GM12891 (cell line): ENCODE measurements at regions not wholly inside any gene's neighbourhood (a gene's known extent, or its start where the extent isn't known, plus 50 kb on each side); places are given as distances from the start of the nearest gene placed in this dataset.

ENCODE experiments used
- DNase-seq: peaks from one replicate; pipeline ENCODE4 v3.0.0; 2011; ENCODE audit warnings: low spot score; ENCODE audit not compliant: insufficient read length
- FAIRE-seq: peaks from 2 replicates; lab custom pipeline; 2011; peaks lifted over from hg19 to GRCh38; lab: Jason Lieb, UNC
- PAX5 ChIP-seq: IDR thresholded peaks from 2 replicates; pipeline ENCODE4 v1.6.1; 2011; ENCODE audit warnings: low read length, moderate library complexity, mild to moderate bottlenecking; ENCODE audit not compliant: insufficient read depth, severe bottlenecking
- POLR2A ChIP-seq: IDR thresholded peaks from 2 replicates; pipeline ENCODE4 v1.6.1; 2011; ENCODE audit warnings: low read depth, low read length, control low read depth
- POLR2AphosphoS5 ChIP-seq: IDR thresholded peaks from 2 replicates; pipeline ENCODE4 v1.6.1; 2011; ENCODE audit warnings: low read depth, low read length, control low read depth
- POU2F2 ChIP-seq: IDR thresholded peaks from 2 replicates; pipeline ENCODE4 v1.6.1; 2011; ENCODE audit warnings: low read depth, mild to moderate bottlenecking, control low read depth, low read length, moderate library complexity
- SPI1 ChIP-seq: IDR thresholded peaks from 2 replicates; pipeline ENCODE4 v1.6.1; 2011; ENCODE audit warnings: low read depth, low read length, control low read depth
- TAF1 ChIP-seq: IDR thresholded peaks from 2 replicates; pipeline ENCODE4 v1.6.1; 2011; ENCODE audit warnings: low read depth, low read length, control low read depth

- TF ChIP-seq SPI1 (no peak), PAX5 (no peak), TAF1 (no peak), POU2F2 (no peak), POLR2A (no peak), POLR2AphosphoS5 (no peak)
- FAIRE-seq (no peak), DNase-seq (no peak)
Measured at GRCh38 chr4:14902342-14902741, 99.9 kb upstream of the CPEB2 start.

DNA sequence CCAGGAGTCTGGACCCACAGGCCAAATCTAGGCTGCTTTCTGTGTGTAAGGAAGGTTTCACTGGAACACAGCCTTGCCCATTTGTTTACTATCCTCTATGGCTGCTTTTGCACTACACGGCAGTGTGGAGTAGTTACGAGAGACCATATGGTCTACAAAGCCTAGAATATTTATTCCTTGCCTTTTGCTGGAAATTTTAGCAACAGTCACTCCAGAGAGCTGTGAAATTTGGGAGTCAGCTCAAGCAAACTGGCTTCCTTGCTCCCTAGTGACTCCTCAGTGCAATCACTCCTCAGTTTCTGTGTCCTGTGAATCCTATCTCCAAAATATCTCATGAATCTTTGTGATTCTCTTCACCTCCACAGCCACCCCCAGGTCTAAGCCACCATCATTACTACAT, 99.0 kb upstream of the CPEB2 start:
- FAIRE-seq = no peak

GRCh38 chr4:14906805-14907204, 95.5 kb upstream of the CPEB2 start:
- no peak for FAIRE-seq
- TF ChIP-seq POLR2AphosphoS5 = no peak
- TF ChIP-seq TAF1 = no peak
- TF ChIP-seq PAX5 = no peak
- no peak for TF ChIP-seq SPI1
- no peak for DNase-seq

More for the DNA sequence above, 99.0 kb upstream of the CPEB2 start:
- TF ChIP-seq POU2F2 (no peak), SPI1 (no peak), POLR2A (no peak), POLR2AphosphoS5 (no peak), PAX5 (no peak), TAF1 (no peak)
- DNase-seq = no peak

DNA sequence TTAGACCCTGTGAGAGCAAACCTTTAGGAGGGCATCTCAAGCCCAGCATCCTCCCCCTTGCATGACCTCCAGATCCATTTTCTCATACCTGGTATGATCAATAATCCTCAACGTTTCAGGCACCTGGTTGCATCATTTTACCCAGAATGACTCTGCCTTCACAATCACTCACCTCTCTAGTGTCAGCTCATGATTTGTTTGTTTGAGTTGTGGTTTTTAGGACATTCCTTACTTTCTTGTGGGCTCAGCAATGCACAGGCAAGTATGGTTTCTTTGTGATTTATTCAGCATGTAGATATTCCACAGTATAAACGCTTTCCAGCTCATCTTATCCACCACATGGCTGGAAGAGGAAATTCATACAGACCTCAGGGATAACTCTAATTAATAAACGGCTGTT, 93.6 kb upstream of the CPEB2 start:
- FAIRE-seq (no peak), DNase-seq (no peak)
- TF ChIP-seq PAX5 = no peak
- TF ChIP-seq POLR2AphosphoS5 = no peak
- TF ChIP-seq POLR2A = no peak
- TF ChIP-seq SPI1 = no peak
- no peak for TF ChIP-seq TAF1
- TF ChIP-seq POU2F2 = no peak

- no peak for TF ChIP-seq TAF1
- no peak for TF ChIP-seq PAX5
- no peak for TF ChIP-seq POU2F2
- TF ChIP-seq SPI1 = no peak
- no peak for TF ChIP-seq POLR2AphosphoS5
- TF ChIP-seq POLR2A = no peak
- FAIRE-seq = no peak
- no peak for DNase-seq
Measured at GRCh38 chr4:14910411-14910810, 91.9 kb upstream of the CPEB2 start.

GRCh38 chr4:14912426-14912825, 89.9 kb upstream of the CPEB2 start:
- TF ChIP-seq SPI1 (no peak), PAX5 (no peak), POLR2AphosphoS5 (no peak), POLR2A (no peak), TAF1 (no peak), POU2F2 (no peak)
- FAIRE-seq (no peak), DNase-seq (no peak)

DNA sequence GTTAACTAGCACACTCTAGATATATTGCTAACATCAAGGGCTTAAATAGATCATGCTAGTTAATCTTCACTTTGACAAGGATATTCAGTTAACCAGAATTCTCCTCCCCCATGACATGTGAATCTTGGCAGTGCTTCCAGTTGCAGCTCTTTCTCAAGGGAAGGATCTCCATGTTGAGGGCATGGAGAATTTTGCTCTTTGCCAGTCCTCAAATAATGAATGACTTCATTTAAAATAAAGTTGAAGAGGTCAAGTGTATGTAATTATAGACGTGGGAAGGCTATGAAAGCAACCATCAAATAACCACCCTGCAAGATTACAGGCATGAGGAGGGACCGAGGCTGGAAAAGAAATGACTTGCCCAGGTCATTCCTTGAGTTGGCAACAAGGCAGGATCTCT, 87.3 kb upstream of the CPEB2 start:
- no peak for TF ChIP-seq SPI1
- TF ChIP-seq POLR2AphosphoS5 = no peak
- TF ChIP-seq TAF1 = no peak
- TF ChIP-seq POU2F2 = no peak
- no peak for TF ChIP-seq PAX5
- no peak for TF ChIP-seq POLR2A
- DNase-seq = no peak
- FAIRE-seq = no peak

GRCh38 chr4:14916554-14917297, 85.6 kb upstream of the CPEB2 start:
- TF ChIP-seq POLR2AphosphoS5 (no peak), SPI1 (no peak), POU2F2 (no peak), POLR2A (no peak), PAX5 (no peak), TAF1 (no peak)
- DNase-seq (no peak), FAIRE-seq (peak; percentile 26)

DNA sequence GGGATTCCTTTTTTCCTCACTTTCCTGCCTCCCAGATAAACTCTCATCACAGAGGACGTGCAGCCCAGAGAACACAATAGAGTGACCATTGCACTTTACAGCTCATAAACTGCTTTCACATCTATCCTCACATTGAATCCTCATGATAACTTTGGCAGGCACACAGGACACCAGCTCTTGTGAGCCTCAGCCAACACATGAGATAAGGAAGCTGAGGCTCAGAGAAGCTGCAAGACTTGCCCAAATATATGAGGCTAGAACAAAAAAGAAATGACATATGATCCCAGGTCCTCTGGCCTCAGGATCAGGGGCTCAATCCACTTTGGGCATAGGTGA, 85.0 kb upstream of the CPEB2 start:
- FAIRE-seq = no peak
- TF ChIP-seq POLR2AphosphoS5 (no peak), PAX5 (no peak), TAF1 (no peak), SPI1 (no peak)

DNA sequence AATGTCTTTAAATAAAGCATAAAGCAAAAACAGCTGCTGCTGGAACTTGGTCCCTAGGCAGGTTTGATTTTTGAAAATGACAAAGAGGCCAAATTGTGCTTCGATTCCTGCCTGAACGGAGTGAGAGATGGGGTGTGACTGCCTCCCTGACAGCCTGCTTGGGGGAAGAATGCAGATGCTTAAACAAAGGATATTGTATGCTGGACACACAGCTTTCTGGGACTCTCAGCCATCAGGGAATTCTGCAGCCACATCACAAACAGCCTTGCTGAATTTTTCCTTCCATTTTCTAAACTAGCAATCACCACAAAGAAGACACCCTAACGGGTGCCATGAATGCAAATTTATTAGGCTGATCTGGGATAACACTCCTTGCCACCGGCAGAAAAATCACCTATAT, 83.9 kb upstream of the CPEB2 start:
- DNase-seq = no peak
- FAIRE-seq = no peak
- TF ChIP-seq PAX5 = no peak
- no peak for TF ChIP-seq POLR2A
- TF ChIP-seq POLR2AphosphoS5 = no peak
- TF ChIP-seq TAF1 = no peak
- no peak for TF ChIP-seq SPI1
- no peak for TF ChIP-seq POU2F2

More for the DNA sequence above, 85.0 kb upstream of the CPEB2 start:
- no peak for DNase-seq
